ENCODE measurements at regions not wholly inside any gene's neighbourhood (a gene's known extent, or its start where the extent isn't known, plus 50 kb on each side); places are given as distances from the start of the nearest gene placed in this dataset.
A peak's percentile ranks its signal among the peaks of the same experiment; 100 is the strongest.
"Not testable (repeated sequence)": the region's sequence is repeated elsewhere in the genome, so short reads cannot be mapped to it uniquely, and the experiment has no call there.

DNA sequence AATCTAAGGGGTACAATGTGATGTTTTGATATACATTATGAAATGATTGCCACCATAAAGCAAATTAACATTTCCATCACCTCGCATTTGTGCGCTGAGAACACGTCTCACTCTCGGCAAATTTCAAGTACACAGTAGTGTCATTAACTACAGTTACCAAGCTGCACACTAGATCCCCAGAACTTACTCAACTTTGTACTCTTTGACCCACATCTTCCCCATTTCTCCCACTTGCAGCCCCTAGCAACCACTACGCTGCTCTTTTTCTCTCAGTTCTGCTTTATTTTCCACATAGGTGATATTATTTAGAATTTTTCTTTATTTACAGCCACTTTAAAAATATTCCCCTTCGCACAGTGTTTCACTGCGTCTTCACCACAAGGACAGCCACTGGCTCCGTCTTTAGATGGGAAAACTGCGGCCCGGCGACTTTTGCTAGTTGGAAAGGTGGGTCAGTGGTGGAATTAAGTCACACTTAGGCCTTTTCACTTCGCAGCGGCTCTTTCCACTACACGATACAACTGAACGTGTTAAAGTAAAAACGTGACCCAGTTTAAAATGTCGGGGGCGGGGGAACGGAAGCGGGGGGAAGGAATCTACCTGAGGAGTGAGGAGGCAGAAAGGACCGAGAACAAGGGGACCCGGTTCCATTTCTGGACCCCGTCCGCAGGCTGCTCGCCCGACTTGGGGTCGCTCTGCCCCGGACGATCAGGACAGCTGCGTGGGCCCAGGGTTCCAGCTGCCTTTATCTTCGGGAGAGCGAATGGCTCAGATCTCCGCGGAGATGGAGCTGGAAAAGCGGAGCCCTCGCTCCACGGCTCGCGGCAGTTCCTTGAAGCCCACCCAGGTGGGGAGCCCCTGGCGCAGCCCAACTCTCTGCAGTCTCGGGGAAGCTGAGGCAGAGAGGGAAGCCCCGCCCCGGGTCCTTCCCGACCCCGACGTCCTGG lies 486.1 kb downstream of the UQCRFS1 start:
- no peak for DNase-seq

DNA sequence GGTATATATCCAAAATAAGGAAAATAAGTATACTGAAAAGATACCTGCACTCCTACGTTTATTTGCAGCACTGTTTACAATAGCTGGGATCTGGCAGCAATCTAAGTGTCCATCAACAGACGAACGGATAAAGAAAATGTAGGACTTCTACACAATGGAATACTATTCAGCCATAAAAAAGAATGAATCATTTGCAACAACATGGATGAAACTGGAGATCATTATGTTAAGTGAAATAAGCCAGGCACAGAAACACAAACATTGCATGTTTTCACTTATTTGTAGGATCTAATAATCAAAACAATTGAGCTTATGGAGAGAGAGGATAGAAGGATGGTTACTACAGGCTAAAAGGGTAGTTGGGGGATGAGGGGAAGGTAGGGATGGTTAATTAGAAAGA lies 494.0 kb downstream of the UQCRFS1 start:
- no peak for DNase-seq

DNA sequence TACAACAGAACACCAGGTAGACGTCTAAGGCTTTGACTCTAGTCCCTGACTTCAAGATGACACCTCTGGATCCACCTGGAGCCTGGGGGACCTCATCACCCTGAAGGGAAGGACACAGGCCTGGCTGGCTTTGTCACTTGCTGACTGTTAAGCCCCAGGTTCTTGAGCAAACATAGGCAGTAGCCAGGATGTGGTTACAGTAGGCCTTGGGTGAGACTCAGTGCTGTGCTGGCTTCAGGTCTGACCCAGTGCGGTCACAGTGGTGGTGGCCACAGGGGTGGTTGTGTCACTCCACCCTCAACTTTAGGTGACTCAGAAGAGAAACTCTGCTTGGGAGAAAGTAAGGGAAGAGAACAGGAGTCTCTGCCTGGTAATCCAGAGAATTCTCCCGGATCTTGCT lies 497.8 kb downstream of the UQCRFS1 start:
- DNase-seq = no peak

DNA sequence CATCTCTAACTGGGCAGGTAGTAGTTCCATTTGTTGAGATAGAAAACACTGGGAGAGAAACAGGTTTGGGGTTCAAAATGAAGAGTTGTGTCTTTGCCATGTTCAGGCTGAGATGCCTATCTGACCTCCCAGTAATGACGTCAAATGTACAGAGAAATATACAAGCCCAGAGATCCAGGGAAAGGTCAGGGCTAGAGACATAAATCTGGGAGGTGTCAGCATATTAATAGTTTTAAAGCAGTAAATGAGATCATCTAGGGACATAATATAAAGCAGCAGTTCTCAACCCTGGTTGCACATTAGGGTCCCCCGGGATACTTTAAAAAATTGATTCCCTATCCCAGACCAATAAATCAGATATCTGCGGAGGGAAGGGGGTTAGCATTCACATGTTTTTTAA lies 501.5 kb downstream of the UQCRFS1 start:
- no peak for DNase-seq

DNA sequence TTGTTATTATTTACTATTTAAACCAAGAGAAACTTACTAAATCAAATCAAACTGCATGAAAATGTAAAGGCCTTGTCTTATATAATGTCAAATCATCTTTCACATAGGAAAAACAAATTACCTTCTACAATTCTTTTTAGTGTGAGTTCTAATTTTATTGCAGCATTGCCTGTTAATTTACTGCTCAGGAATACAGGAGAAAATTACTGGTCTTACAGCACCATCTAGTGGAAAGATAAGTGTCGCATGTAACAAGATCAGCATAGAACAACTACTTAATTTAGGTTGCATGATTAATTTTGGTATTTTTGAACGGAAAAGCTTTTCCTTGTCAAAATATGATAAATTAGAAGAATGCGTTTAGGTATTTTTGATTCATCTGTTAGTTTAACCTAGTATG lies 502.7 kb downstream of the UQCRFS1 start:
- DNase-seq = peak in 1 of 2 donors; percentile 55

DNA sequence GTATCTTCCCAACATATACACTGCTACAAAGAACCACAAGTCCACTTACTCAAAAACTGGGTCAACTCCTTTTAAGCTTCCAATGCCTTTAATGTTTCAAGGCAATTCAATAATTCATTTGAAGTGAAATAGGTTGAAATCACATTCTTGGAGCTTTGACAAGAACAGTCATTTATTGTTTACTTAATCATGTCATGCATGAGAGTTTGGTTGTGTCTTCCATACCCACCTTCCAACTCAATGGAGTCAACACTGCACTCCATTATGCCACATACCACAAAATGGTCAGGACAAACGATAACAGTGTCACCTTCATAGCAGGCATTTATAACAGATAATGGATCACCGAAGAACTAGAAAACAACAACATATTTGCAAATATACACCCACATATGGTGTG lies 506.3 kb downstream of the UQCRFS1 start:
- no peak for DNase-seq

DNA sequence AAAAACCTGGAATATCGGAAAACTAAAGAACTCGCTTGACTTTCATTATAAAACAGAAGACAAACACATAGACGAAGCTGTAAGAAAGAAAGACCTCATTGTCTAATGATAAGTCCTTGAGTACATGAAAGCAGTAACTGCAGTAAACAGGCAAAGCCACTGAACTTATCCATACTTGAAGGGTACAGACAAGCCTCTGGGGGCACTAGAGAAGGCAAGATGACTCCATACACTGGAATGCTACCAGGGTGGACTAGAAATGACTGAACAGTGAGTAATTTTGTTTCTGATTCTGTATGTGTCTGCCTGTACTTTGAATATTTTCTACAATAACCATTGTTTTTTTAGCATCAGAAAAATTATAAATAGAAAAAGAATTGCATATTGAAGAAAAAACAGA lies 507.9 kb downstream of the UQCRFS1 start:
- no peak for DNase-seq

DNA sequence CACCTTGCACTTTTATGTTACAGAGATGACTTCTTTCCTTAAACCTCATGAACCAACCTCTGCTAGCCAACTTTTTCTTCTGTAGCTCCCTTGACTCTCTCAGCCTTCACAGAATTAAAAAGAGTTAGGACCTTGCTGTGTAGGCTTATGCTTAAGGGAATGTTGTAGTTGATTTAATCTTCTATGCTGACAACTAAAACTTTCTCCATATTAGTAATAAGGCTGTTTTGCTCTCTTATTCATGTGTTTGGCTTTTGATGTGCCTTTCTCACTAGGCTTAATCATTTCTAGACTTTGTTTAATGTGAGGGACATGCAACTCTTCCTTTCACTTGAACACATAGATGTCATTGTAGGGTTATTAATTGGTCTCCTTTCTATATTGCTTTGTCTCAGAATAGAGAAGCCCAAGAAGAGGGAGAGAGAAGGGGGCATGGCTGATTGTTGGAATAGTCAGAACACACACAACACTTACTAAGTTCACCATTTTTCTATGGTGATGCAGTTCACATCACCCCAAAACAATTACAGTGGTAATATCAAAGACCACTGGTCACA lies 509.5 kb downstream of the UQCRFS1 start:
- no peak for DNase-seq

DNA sequence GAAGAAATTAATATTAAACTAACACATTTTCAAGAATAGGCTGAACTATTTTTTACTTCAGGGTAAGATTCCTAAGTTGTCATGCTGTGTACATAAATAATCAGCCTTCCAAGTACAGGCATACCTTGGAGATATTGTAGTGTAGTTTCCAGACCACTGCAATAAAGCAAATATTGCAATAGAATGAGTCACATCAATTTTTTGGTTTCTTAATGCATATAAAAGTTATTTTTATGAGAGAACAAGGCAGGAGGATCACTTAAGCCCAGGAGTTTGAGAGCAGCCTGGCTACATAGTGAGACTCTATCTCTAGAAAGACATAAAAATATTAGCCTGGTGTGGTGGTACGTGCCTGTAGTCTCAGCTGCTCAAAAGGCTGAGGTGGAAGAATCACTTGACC lies 511.5 kb downstream of the UQCRFS1 start:
- DNase-seq = no peak

DNA sequence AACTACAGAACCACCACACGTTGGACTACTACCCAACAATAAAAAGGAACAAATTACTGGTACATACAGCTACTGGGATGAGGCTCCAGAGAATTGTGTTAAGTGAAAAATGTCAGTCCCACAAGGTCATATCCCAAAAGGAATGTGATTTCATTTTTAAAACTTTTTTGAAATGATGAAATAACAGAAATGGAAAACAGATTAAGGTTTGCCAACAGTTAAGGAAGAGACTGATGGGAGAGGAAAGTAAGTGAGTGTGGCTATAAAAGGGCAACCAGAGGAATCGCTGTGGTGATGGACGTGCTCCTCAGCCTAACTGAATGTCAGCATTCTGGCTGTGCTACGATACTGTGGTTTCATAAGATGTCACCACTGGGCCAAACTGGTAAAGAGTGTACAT lies 512.8 kb downstream of the UQCRFS1 start:
- no peak for DNase-seq

DNA sequence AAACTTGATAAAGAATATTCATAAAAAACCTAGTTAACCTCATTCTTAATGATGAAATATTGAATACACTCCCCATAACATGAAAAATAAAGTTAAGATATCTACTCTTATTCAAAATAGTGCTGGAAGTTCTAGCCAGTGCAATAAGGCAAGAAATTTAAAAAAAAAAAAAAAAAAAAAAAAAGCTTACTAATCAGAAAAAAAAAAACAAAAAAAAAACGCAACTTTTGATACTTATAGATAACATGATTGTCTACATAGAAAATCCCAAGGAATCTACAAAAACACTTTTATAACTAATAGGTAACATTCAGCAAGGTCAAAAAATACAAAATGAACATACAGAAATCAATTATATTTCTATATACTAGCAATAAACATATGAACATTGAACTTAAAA lies 515.6 kb downstream of the UQCRFS1 start:
- no peak for DNase-seq

DNA sequence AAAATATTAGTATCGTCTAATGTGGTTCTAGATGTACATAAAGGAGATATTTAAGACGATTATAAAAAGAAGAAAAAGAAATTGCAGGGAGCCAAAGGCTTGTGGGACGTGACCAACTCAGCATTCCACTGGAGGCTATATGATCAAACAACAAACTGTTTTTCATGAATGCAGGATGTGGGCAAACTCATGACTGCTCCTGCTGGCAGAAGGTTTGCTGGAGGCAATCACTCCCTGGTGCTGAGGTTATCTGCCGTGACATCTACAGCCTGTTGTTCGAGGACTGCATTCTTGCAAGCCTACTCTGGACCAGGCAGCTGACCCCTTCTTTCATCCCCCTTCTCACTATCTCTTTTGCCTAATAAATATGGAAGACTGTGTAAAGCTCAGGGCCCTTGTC lies 518.1 kb downstream of the UQCRFS1 start:
- no peak for DNase-seq

DNA sequence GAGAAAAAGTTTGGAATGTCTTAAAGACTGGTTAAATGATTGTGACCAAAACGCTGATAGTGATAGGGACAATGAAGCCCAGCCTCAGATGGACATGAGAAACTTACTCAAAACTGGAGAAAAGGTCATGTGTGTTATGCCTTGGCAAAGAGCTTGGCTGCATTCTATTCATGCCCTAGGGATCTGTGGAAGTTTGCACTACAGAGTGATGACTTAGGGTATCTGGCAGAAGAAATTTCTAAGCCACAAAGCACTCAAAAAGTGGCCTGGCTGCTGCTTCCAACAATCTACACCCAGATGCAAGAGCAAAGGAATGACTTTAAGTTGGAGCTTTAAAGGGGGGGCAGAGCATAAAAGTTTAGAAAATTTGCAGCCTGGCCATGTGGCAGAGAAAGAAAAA lies 521.3 kb downstream of the UQCRFS1 start:
- no peak for DNase-seq

DNA sequence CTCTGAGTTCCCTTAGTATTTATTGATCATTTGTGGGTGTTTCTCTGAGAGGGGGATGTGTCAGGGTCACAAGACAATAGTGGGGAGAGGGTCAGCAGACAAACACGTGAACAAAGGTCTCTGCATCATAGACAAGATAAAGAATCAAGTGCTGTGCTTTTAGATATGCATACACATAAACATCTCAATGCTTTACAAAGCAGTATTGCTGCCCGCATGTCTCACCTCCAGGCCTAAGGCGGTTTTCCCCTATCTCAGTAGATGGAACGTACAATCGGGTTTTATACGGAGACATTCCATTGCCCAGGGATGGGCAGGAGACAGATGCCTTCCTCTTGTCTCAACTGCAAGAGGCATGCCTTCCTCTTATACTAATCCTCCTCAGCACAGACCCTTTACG lies 523.5 kb downstream of the UQCRFS1 start:
- not testable (repeated sequence) for DNase-seq

DNA sequence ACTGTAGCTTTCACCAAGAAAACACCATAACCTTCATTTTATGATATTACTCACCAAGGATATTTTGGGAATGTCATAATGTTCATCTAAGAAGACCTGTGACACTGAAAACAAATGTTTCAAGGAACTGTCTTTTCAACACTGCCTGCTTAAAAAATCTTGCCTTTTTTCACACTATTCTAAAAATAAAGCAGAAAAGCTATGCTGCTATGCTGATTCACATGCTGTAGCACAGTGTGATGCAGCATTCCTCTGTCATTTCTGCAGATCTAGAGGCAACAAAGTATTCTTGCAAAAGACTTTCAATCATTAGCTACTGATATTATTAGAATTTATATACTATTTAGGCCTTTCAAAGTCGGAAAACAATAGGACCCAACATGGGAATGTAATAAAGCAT lies 525.7 kb downstream of the UQCRFS1 start:
- DNase-seq = no peak

DNA sequence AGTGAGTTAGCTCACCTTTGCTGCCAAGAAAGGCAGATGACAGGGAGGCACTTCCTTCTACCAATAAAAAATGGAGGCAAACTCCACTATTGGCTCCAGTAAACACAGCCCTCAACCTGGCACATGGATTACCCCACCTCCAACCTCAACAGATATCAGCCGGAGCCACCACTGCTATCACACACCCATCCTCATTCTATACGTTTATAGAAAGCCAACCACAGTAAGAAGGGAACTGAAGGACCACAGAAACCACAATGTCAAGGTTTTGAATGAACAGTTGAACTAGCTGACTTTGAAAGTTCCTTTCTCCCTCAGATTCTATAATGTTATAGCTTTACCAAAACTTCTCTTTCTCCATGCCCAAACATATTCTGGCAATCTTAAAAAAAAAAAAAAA lies 526.2 kb downstream of the UQCRFS1 start:
- no peak for DNase-seq

DNA sequence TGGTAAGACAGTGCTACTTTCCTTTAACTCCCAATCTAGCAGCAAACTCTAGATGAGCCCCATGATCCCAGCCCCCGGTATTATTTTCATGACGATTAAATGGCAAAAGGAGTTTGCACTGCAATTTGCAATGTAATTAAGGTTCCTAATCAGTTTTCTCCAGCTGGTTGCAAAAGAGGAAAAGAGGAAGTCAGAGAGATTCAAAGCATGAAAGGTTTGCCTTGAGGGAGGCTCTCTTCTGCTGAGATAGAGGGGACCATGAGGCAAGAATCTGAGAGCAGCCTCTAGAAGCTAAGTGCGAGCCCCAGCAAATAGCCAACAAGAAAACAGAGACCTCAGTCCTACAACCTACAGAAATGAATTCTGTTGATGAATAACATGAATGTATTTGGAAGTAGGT lies 527.1 kb downstream of the UQCRFS1 start:
- DNase-seq = no peak

DNA sequence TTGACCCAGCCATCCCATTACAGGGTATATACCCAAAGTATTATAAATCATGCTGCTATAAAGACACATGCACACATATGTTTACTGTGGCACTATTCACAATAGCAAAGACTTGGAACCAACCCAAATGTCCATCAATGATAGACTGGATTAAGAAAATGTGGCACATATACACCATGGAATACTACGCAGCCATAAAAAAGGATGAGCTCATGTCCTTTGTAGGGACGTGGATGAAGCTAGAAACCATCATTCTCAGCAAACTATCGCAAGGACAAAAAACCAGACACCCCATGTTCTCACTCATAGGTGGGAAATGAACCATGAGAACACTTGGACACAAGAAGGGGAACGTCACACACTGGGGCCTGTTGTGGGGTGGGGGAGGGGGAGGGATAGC lies 527.9 kb downstream of the UQCRFS1 start:
- not testable (repeated sequence) for DNase-seq

DNA sequence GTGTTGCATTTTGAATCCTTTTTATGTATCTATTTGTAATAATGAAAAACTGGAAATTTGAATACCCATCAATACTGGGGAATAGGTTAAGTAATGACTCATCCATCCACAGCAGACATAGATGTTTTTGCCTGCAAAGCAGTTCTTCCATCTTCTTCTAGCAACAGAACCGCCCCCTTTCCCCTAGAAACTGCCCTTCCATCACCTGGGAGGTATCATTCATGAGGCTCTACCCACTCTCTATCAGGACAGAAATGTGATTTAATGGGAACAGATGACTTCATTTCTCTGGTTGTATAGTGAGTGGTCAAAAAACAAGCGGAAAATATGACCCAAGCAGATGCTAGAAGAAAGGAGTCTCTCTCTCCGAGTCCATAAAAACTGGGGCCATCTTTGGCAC lies 532.8 kb downstream of the UQCRFS1 start:
- DNase-seq = no peak

DNA sequence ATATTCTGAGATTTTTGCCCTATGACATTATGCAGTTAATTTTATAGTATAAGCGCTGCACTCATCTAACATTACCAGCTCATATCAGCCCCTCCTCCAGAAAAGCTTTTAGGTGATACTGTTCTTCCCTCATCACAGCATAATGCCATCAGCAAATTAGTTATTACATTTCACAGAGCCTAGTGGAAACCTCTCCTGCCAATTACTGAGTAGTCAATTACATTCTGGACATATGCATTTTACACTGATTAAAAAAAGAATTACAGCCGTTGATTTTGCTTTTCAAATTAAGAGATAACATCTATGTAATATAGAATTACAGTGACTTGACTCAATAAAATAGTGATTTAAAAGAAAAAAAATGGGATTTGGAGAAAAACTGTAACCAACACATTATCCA lies 542.1 kb downstream of the UQCRFS1 start:
- DNase-seq = no peak

DNA sequence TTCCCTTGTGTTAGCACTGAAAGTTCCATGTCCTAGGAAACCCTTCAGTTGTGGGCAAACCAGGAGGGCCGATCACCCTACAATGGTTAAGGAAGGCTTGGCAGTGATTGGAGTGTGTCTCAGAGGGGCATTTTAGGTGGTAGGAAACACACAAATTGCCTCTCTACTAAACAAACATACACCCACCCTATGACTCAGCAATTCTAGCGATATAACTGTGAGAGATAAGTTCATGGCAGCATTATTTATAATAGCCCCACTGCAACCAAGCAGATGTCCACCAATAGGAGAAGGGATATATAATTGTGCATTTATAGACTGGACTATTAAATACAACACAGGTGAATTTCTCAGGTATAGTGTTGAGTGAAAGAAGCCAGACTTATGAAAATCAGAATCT lies 543.1 kb downstream of the UQCRFS1 start:
- no peak for DNase-seq

DNA sequence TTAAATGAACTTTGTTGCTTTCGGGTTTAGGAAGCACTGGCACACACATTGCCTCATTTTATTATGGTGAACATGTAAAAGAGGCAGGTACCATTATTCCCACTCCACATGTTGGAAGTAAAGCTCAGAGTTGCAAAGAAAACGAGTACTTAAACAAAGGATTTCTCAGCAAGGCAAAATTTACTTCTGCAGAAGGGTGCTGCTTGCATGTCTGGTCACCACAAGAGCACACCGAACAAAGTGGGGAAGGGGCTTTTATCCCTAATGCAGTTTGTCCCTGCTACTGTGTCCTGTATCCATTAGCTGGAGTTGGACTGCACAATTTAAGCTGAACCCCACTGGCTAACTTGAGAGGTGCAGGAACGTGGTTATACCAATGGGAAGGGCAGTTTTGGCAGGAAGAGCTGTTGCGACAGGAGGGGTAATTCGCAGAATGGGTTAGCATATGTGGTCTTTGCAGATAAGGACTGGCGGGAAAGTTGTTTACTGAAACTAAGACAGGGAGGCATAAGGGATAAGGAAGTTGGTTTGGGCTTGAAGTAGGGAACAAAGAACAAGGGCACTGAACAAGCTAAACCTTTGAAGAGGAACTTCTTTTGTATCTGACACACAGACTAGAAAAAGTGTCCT lies 545.5 kb downstream of the UQCRFS1 start:
- no peak for DNase-seq

DNA sequence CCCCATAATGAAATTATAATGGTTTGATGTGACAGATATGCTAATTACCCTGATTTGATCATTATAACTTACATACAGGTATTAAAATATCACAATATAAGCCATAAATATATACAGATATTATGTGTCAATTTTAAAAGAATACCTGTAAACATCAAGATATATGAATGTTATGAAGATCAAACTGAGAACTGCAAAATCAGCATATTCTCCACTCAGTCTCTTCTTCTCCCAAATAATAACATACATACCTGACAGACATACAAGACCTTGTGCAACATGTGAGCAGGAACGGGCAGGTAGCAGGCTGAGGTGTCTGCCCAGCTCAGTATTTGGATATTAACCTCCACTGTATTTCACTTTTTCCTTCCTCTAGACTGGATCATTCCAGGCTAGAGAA lies 547.2 kb downstream of the UQCRFS1 start:
- no peak for DNase-seq

DNA sequence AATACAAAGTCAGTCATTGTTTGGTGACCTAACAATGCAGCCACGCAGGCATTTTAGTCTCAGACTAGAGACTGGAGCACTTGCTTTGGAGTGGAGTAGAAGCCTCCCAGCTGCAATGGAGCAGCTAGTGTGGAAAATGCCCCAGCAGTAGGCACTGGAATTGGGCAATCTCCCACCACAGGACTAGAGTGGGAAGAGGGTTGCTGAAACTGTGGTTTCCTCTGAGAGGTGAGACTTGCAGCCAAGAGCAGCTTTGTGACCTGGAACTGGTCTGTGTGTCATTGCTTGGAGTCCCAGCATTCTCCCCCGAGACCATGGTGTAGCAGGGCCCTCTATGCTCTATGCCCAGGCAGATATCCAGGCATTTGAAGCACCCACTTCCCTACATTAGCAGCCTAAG lies 556.3 kb downstream of the UQCRFS1 start:
- no peak for DNase-seq
